Liver (tissue), 8 donors: ENCODE measurements at regions not wholly inside any gene's neighbourhood (a gene's known extent, or its start where the extent isn't known, plus 50 kb on each side); places are given as distances from the start of the nearest gene placed in this dataset.

Experiments
- DNase-seq: peaks from one replicate; pipeline ENCODE4 v3.0.0-alpha.2; 2017; ENCODE audit warnings: low spot score
- H3K27ac ChIP-seq, 2 donors: one replicate each; pipeline ENCODE4 v1.7.0; 2013; ENCODE audit warnings: inconsistent platforms in 2 of 2, low read length in 2 of 2, control low read depth in 1 of 2, low read depth in 1 of 2, mild to moderate bottlenecking in 1 of 2
- H3K27me3 ChIP-seq, 4 donors: one replicate each; pipeline versions ENCODE4 v1.6.1 to v1.7.0; 2013; ENCODE audit warnings: low read length in 3 of 4, inconsistent platforms in 1 of 4, mild to moderate bottlenecking in 1 of 4, moderate library complexity in 1 of 4; ENCODE audit not compliant: control insufficient read depth in 4 of 4, insufficient read depth in 4 of 4
- H3K36me3 ChIP-seq, 4 donors: one replicate each; pipeline versions ENCODE4 v1.6.1 to v1.7.0; 2013; ENCODE audit warnings: low read length in 3 of 4, mild to moderate bottlenecking in 3 of 4, low read depth in 1 of 4, moderate library complexity in 1 of 4; ENCODE audit not compliant: control insufficient read depth in 4 of 4, insufficient read depth in 3 of 4
- H3K4me1 ChIP-seq, 4 donors: one replicate each; pipeline versions ENCODE4 v1.6.1 to v1.7.0; 2013; ENCODE audit warnings: low read length in 3 of 4, mild to moderate bottlenecking in 3 of 4, moderate library complexity in 1 of 4; ENCODE audit not compliant: control insufficient read depth in 4 of 4, insufficient read depth in 4 of 4
- H3K4me3 ChIP-seq, 3 donors: one replicate each; pipeline versions ENCODE4 v1.6.1 to v1.7.0; 2013; ENCODE audit warnings: low read length in 3 of 3, control low read depth in 1 of 3, low read depth in 1 of 3, mild to moderate bottlenecking in 1 of 3
- H3K9ac ChIP-seq, 2 donors: one replicate each; pipeline ENCODE4 v1.7.0; 2013; ENCODE audit warnings: low read length in 2 of 2, mild to moderate bottlenecking in 2 of 2, moderate library complexity in 2 of 2, control low read depth in 1 of 2, low read depth in 1 of 2
- H3K9me3 ChIP-seq, 4 donors: one replicate each; pipeline versions ENCODE4 v1.6.1 to v1.7.0; 2013; ENCODE audit warnings: low read length in 3 of 4; ENCODE audit not compliant: control insufficient read depth in 4 of 4
- ATF3 ChIP-seq: IDR thresholded peaks from 2 replicates; pipeline ENCODE4 v1.6.1; 2016; ENCODE audit warnings: antibody characterized with exemption
- EGR1 ChIP-seq, 2 donors: IDR thresholded peaks; 2 replicates each; pipeline ENCODE4 v1.6.1; 2016 to 2018; ENCODE audit warnings: antibody characterized with exemption in 2 of 2, low read depth in 2 of 2
- FOXA1 ChIP-seq: IDR thresholded peaks from 2 replicates; pipeline ENCODE4 v1.6.1; 2016; ENCODE audit warnings: antibody characterized with exemption
- FOXA2 ChIP-seq: IDR thresholded peaks from 2 replicates; pipeline ENCODE4 v1.6.1; 2016; ENCODE audit warnings: antibody characterized with exemption
- GABPA ChIP-seq, 2 donors: IDR thresholded peaks in 1 of 2; conservative IDR thresholded peaks in 1 of 2; 2 replicates each; pipeline ENCODE4 v1.6.1; 2016; ENCODE audit warnings: antibody characterized with exemption in 2 of 2, mild to moderate bottlenecking in 1 of 2, moderate library complexity in 1 of 2
- HNF4A ChIP-seq, 2 donors: conservative IDR thresholded peaks; 2 replicates each; pipeline ENCODE4 v1.6.1; 2016; ENCODE audit warnings: antibody characterized with exemption in 2 of 2, mild to moderate bottlenecking in 2 of 2
- HNF4G ChIP-seq: IDR thresholded peaks from 2 replicates; pipeline ENCODE4 v1.6.1; 2016; ENCODE audit warnings: antibody characterized with exemption
- JUND ChIP-seq, 2 donors: IDR thresholded peaks; 2 replicates each; pipeline ENCODE4 v1.6.1; 2016; ENCODE audit warnings: antibody characterized with exemption in 2 of 2
- NR2F2 ChIP-seq: IDR thresholded peaks from 2 replicates; pipeline ENCODE4 v1.6.1; 2016; ENCODE audit warnings: antibody characterized with exemption
- RAD21 ChIP-seq, 2 donors: IDR thresholded peaks; 2 replicates each; pipeline ENCODE4 v1.6.1; 2016; ENCODE audit warnings: antibody characterized with exemption in 2 of 2, mild to moderate bottlenecking in 2 of 2
- RXRA ChIP-seq, 2 donors: IDR thresholded peaks; 2 replicates each; pipeline ENCODE4 v1.6.1; 2017 to 2018; ENCODE audit warnings: antibody characterized with exemption in 2 of 2, mild to moderate bottlenecking in 1 of 2
- SP1 ChIP-seq: IDR thresholded peaks from 2 replicates; pipeline ENCODE4 v1.6.1; 2018; ENCODE audit warnings: antibody characterized with exemption, mild to moderate bottlenecking
- YY1 ChIP-seq: IDR thresholded peaks from 2 replicates; pipeline ENCODE4 v1.6.1; 2016; ENCODE audit warnings: antibody characterized with exemption, mild to moderate bottlenecking
- WGBS: extraction: QIAGEN DNeasy Blood & Tissue Kit; methylation state at CpG from one replicate; pipeline ENCODE4 v1.1.7; 2013; 5-methylcytosine and 5-hydroxymethylcytosine counted together
- TF ChIP-seq, protein P1 (sequence below): fragments of 150-350 bp; IDR thresholded peaks from 2 replicates; pipeline ENCODE4 v1.5.1; 2017; ENCODE audit warnings: improper control_type of control experiment, low read depth, low read length; ENCODE audit not compliant: missing input control
- TF ChIP-seq, protein P2 (sequence below): IDR thresholded peaks from 2 replicates; pipeline ENCODE4 v1.6.1; 2016; ENCODE audit warnings: antibody characterized with exemption
- donor health status: healthy.
- donor health status: healthy.
- donor health status: healthy.
- donor health status: healthy.
- donor health status: healthy.

DNA sequence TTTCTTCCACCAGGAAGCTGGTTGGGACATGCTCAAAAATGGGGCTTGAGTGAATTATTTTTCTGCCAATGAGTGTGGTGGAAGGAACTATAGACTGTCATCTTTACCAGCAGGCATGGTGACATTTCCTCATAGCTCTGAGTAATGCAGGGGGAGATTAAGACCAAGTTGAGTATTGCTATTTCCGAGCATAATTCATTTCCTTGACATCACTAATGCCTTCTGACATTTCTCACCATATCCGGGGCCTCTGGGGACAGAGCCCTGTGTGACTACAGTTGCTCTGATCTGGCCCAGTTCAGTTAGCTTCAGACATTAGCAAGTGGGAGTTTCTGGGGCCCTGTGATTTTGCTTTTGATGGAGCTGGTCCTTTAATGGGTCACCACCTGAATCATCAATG is 410.4 kb downstream of the MEIS1 start (continued):
- TF ChIP-seq, protein P1, sequence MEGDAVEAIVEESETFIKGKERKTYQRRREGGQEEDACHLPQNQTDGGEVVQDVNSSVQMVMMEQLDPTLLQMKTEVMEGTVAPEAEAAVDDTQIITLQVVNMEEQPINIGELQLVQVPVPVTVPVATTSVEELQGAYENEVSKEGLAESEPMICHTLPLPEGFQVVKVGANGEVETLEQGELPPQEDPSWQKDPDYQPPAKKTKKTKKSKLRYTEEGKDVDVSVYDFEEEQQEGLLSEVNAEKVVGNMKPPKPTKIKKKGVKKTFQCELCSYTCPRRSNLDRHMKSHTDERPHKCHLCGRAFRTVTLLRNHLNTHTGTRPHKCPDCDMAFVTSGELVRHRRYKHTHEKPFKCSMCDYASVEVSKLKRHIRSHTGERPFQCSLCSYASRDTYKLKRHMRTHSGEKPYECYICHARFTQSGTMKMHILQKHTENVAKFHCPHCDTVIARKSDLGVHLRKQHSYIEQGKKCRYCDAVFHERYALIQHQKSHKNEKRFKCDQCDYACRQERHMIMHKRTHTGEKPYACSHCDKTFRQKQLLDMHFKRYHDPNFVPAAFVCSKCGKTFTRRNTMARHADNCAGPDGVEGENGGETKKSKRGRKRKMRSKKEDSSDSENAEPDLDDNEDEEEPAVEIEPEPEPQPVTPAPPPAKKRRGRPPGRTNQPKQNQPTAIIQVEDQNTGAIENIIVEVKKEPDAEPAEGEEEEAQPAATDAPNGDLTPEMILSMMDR = no peak
- TF ChIP-seq NR2F2 (no peak), EGR1 (IDR thresholded peaks at IDR 0.05; ENCODE audit: low read depth in 2 of 2) (no peak), FOXA2 (no peak), RAD21 (IDR thresholded peaks at IDR 0.05) (no peak), RXRA (IDR thresholded peaks at IDR 0.05) (no peak), ATF3 (no peak), SP1 (no peak), JUND (IDR thresholded peaks at IDR 0.05) (no peak), YY1 (no peak)
- TF ChIP-seq, protein P2, sequence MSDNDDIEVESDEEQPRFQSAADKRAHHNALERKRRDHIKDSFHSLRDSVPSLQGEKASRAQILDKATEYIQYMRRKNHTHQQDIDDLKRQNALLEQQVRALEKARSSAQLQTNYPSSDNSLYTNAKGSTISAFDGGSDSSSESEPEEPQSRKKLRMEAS = no peak

DNA sequence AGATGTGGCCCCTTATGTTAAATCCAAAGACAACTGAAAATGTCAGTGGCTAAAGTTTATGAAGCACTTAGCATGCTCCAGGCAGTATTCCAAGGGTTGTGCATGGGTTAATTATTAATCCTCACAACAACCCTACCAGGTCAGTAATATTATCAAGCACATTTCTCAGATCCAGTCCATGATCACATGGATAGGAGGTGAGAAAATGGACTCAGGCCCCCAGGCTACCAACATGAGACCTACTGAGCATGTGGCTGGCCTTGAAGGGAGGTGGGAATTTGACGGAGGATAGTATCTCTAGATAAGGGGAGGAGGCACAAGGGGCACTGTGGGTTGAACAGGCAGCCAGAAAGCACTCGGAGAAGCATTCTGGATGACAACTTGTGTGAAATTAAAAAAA is 412.0 kb downstream of the MEIS1 start:
- no peaks in the 10 kb centered on the region for H3K9me3 ChIP-seq
- peaks cover 0 to 9% (median 0%) of the 10 kb centered on the region in 4 donors for H3K4me1 ChIP-seq
- DNase-seq = no peak
- TF ChIP-seq HNF4A (conservative IDR thresholded peaks at IDR 0.05) = peak; percentile 34 to 36
- TF ChIP-seq, protein P2 = peak; percentile 62
- no peak for TF ChIP-seq ATF3
- TF ChIP-seq HNF4G = no peak
- TF ChIP-seq RXRA (IDR thresholded peaks at IDR 0.05) = peak in 1 of 2 donors; percentile 7
- TF ChIP-seq SP1 = no peak
- no peak overlapping the region for H3K9ac ChIP-seq
- no peaks in the 10 kb centered on the region for H3K36me3 ChIP-seq
- H3K4me3 ChIP-seq = no peak overlapping the region
- H3K27ac ChIP-seq = no peak overlapping the region
- H3K27me3 ChIP-seq = no peaks in the 10 kb centered on the region
- WGBS = 58% methylated on average over 2 of the region's 2 CpGs

DNA sequence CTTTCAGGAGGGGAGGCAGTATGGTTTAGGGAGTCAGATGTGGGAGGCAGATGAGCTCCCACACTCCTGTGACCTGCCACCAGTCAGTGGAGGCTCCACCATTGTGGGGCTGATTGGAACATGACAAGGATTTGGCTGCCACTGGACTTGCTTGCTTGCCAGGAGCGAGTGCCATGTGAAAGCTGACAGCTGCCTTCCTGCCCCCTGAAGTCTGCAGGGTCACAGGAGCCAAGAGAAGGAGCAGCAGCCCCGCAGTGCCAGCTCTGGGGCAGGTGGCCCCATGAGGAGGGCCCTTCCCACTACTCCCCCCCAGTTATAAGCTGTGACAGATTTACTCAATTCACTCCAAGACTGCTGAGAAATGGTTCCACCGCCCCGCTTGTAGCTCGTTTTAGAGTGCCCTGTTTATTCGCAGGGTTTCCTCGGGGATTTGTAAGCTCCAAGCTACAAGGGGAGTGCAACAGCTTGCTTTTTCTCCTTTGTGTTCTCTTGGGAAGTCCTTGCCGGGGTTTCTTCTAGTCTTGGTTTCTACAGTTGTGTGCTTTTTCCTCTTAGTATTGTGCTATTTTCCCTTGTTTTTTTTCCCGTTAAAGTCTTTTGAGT is 414.3 kb downstream of the MEIS1 start:
- peaks cover 0 to 9% (median 0%) of the 10 kb centered on the region in 4 donors for H3K4me1 ChIP-seq
- H3K9ac ChIP-seq = no peak overlapping the region
- H3K9me3 ChIP-seq = no peaks in the 10 kb centered on the region
- no peaks in the 10 kb centered on the region for H3K27me3 ChIP-seq
- no peak for DNase-seq
- TF ChIP-seq GABPA (IDR thresholded peaks at IDR 0.05 in 1 of 2, conservative IDR thresholded peaks at IDR 0.05 in 1 of 2) (no peak), FOXA1 (no peak), RXRA (IDR thresholded peaks at IDR 0.05) (no peak), FOXA2 (no peak), EGR1 (IDR thresholded peaks at IDR 0.05; ENCODE audit: low read depth in 2 of 2) (no peak)
- 84% methylated on average over 9 of the region's 9 CpGs for WGBS
- no peak overlapping the region for H3K4me3 ChIP-seq
- H3K36me3 ChIP-seq = no peaks in the 10 kb centered on the region
- H3K27ac ChIP-seq = no peak overlapping the region
